Endometrial microvascular endothelial cells (primary cell): ENCODE measurements at regions not wholly inside any gene's neighbourhood (a gene's known extent, or its start where the extent isn't known, plus 50 kb on each side); places are given as distances from the start of the nearest gene placed in this dataset.
"Not testable (repeated sequence)": the region's sequence is repeated elsewhere in the genome, so short reads cannot be mapped to it uniquely, and the experiment has no call there.

Source experiments
- in situ Hi-C: cut with HindIII; loops from 2 replicates; pipeline ENCODE4 v1.10.0; 2017; ENCODE audit warnings: low sequenced_read_pairs, low pct_unique_long_range_greater_than_20kb; ENCODE audit errors: inconsistent ontology term

- in situ Hi-C loops = no loop called here
Observed at GRCh38 chr14:84864548-84865271, 665.2 kb upstream of the FLRT2 start.

GRCh38 chr14:84871734-84872133, 658.2 kb upstream of the FLRT2 start:
- in situ Hi-C loops = no loop called here

GRCh38 chr14:84874436-84874835, 655.5 kb upstream of the FLRT2 start:
- in situ Hi-C loops = no loop called here

- in situ Hi-C loops = no loop called here
Observed at GRCh38 chr14:84877061-84877460, 652.9 kb upstream of the FLRT2 start.

- in situ Hi-C loops = no loop called here
Observed at GRCh38 chr14:84882830-84883229, 647.1 kb upstream of the FLRT2 start.

- in situ Hi-C loops = no loop called here
Observed at GRCh38 chr14:84885061-84885460, 644.9 kb upstream of the FLRT2 start.

GRCh38 chr14:84891404-84891803, 638.5 kb upstream of the FLRT2 start:
- in situ Hi-C loops = no loop called here

- in situ Hi-C loops = no loop called here
Observed at GRCh38 chr14:84894254-84894653, 635.7 kb upstream of the FLRT2 start.

GRCh38 chr14:84922370-84922769, 607.6 kb upstream of the FLRT2 start:
- in situ Hi-C loops = no loop called here

GRCh38 chr14:84926656-84927055, 603.3 kb upstream of the FLRT2 start:
- in situ Hi-C loops = no loop called here

GRCh38 chr14:84927096-84927827, 602.7 kb upstream of the FLRT2 start:
- in situ Hi-C loops = no loop called here

GRCh38 chr14:84929086-84929485, 600.9 kb upstream of the FLRT2 start:
- in situ Hi-C loops = no loop called here

GRCh38 chr14:84929834-84930233, 600.1 kb upstream of the FLRT2 start:
- in situ Hi-C loops = no loop called here

GRCh38 chr14:84937016-84937415, 592.9 kb upstream of the FLRT2 start:
- in situ Hi-C loops = no loop called here

GRCh38 chr14:84937449-84937848, 592.5 kb upstream of the FLRT2 start:
- in situ Hi-C loops = no loop called here

GRCh38 chr14:84944901-84945300, 585.0 kb upstream of the FLRT2 start:
- in situ Hi-C loops = not testable (repeated sequence)

- in situ Hi-C loops = no loop called here
Observed at GRCh38 chr14:84959851-84960520, 570.0 kb upstream of the FLRT2 start.

GRCh38 chr14:84961637-84962036, 568.3 kb upstream of the FLRT2 start:
- in situ Hi-C loops = no loop called here

- in situ Hi-C loops = no loop called here
Observed at GRCh38 chr14:84963518-84963917, 566.4 kb upstream of the FLRT2 start.

GRCh38 chr14:84965279-84965678, 564.7 kb upstream of the FLRT2 start:
- in situ Hi-C loops = no loop called here
